ENCODE measurements at regions not wholly inside any gene's neighbourhood (a gene's known extent, or its start where the extent isn't known, plus 50 kb on each side); places are given as distances from the start of the nearest gene placed in this dataset.
"Not testable (repeated sequence)": the region's sequence is repeated elsewhere in the genome, so short reads cannot be mapped to it uniquely, and the experiment has no call there.

- no peak overlapping the region for H3K27ac ChIP-seq (ENCODE audit: low read length)
- no peaks in the 10 kb centered on the region for H3K9me2 ChIP-seq (replicated peaks; ENCODE audit: insufficient read depth, low read length)
- H3K4me3 ChIP-seq (ENCODE audit: low read length), result no peak overlapping the region
- no peaks in the 10 kb centered on the region for H3K36me3 ChIP-seq (replicated peaks; ENCODE audit: insufficient read depth, low read length)
- no peak for TF ChIP-seq EZH2 (optimal IDR thresholded peaks at IDR 0.05; ENCODE audit: low read depth, low read length)
- TF ChIP-seq EZH2phosphoT487 (IDR thresholded peaks at IDR 0.05; ENCODE audit: low read length), result no peak
- TF ChIP-seq, protein P1, sequence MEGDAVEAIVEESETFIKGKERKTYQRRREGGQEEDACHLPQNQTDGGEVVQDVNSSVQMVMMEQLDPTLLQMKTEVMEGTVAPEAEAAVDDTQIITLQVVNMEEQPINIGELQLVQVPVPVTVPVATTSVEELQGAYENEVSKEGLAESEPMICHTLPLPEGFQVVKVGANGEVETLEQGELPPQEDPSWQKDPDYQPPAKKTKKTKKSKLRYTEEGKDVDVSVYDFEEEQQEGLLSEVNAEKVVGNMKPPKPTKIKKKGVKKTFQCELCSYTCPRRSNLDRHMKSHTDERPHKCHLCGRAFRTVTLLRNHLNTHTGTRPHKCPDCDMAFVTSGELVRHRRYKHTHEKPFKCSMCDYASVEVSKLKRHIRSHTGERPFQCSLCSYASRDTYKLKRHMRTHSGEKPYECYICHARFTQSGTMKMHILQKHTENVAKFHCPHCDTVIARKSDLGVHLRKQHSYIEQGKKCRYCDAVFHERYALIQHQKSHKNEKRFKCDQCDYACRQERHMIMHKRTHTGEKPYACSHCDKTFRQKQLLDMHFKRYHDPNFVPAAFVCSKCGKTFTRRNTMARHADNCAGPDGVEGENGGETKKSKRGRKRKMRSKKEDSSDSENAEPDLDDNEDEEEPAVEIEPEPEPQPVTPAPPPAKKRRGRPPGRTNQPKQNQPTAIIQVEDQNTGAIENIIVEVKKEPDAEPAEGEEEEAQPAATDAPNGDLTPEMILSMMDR (IDR thresholded peaks at IDR 0.05; ENCODE audit: low read length), result no peak
- H3K9me3 ChIP-seq (replicated peaks; ENCODE audit: insufficient read depth, low read length), result no peaks in the 10 kb centered on the region
- no peaks in the 10 kb centered on the region for H4K20me1 ChIP-seq (ENCODE audit: insufficient read depth, low read length)
- H3K4me2 ChIP-seq (ENCODE audit: low read depth, low read length), result no peak overlapping the region
- no peak overlapping the region for H2AFZ ChIP-seq (ENCODE audit: low read length)
- no peak overlapping the region for H3K9ac ChIP-seq (ENCODE audit: low read length)
- H3K27me3 ChIP-seq (replicated peaks; ENCODE audit: insufficient read depth, low read length), result no peaks in the 10 kb centered on the region
- no peaks in the 10 kb centered on the region for H3F3A ChIP-seq (ENCODE audit: insufficient read depth, low read length)
- H3K4me1 ChIP-seq (ENCODE audit: low read length), result no peaks in the 10 kb centered on the region
- H3K79me2 ChIP-seq (ENCODE audit: low read length), result no peaks in the 10 kb centered on the region
- no peak for DNase-seq
These were observed 154.0 kb downstream of the REEP3 start for GRCh38 chr10:63675171-63675570.

- Histone ChIP-seq H3K9me2 (replicated peaks; ENCODE audit: insufficient read depth, low read length) (no peaks in the 10 kb centered on the region), H3K9me3 (replicated peaks; ENCODE audit: insufficient read depth, low read length) (no peaks in the 10 kb centered on the region)
These were observed 155.8 kb downstream of the REEP3 start for GRCh38 chr10:63677001-63677400.

DNA sequence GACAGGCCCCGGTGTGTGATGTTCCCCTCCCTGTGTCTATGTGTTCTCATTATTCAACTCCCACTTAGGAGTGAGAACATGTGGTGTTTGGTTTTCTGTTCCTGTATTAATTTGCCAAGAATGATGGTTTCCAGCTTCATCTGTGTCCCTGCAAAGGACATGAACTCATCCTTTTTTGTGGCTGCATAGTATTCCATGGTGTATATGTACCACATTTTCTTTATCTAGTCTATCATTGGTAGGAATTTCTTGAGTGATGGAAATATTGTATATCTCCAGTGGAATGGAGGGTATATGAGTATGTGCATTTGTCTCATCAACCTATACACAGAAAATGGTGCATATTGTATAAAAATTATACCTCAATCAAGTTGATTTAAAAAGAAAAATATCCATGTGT, 159.3 kb downstream of the REEP3 start:
- H3K27ac ChIP-seq (ENCODE audit: low read length); H3K9ac ChIP-seq (ENCODE audit: low read length); H4K20me1 ChIP-seq (ENCODE audit: insufficient read depth, low read length); DNase-seq; H3K4me2 ChIP-seq (ENCODE audit: low read depth, low read length); H3K79me2 ChIP-seq (ENCODE audit: low read length); H3K4me1 ChIP-seq (ENCODE audit: low read length); H3K9me3 ChIP-seq (replicated peaks; ENCODE audit: insufficient read depth, low read length); H3K4me3 ChIP-seq (ENCODE audit: low read length); H2AFZ ChIP-seq (ENCODE audit: low read length); H3F3A ChIP-seq (ENCODE audit: insufficient read depth, low read length); H3K36me3 ChIP-seq (replicated peaks; ENCODE audit: insufficient read depth, low read length); H3K9me2 ChIP-seq (replicated peaks; ENCODE audit: insufficient read depth, low read length); H3K27me3 ChIP-seq (replicated peaks; ENCODE audit: insufficient read depth, low read length): not testable (repeated sequence)

More at GRCh38 chr10:63677001-63677400, 155.8 kb downstream of the REEP3 start:
- no peaks in the 10 kb centered on the region for H3K4me1 ChIP-seq (ENCODE audit: low read length)
- H3K79me2 ChIP-seq (ENCODE audit: low read length), result no peaks in the 10 kb centered on the region
- DNase-seq, result no peak
- no peaks in the 10 kb centered on the region for H3K27me3 ChIP-seq (replicated peaks; ENCODE audit: insufficient read depth, low read length)
- no peak overlapping the region for H3K27ac ChIP-seq (ENCODE audit: low read length)
- no peak for TF ChIP-seq EZH2 (optimal IDR thresholded peaks at IDR 0.05; ENCODE audit: low read depth, low read length)
- TF ChIP-seq EZH2phosphoT487 (IDR thresholded peaks at IDR 0.05; ENCODE audit: low read length), result no peak
- TF ChIP-seq, protein P1 (IDR thresholded peaks at IDR 0.05; ENCODE audit: low read length), result no peak
- no peaks in the 10 kb centered on the region for H4K20me1 ChIP-seq (ENCODE audit: insufficient read depth, low read length)
- no peaks in the 10 kb centered on the region for H3K36me3 ChIP-seq (replicated peaks; ENCODE audit: insufficient read depth, low read length)
- H3K4me2 ChIP-seq (ENCODE audit: low read depth, low read length), result no peak overlapping the region
- no peak overlapping the region for H3K4me3 ChIP-seq (ENCODE audit: low read length)
- H3F3A ChIP-seq (ENCODE audit: insufficient read depth, low read length), result no peaks in the 10 kb centered on the region
- H2AFZ ChIP-seq (ENCODE audit: low read length), result no peak overlapping the region
- no peak overlapping the region for H3K9ac ChIP-seq (ENCODE audit: low read length)

- Histone ChIP-seq H3K4me3 (ENCODE audit: low read length) (no peak overlapping the region), H2AFZ (ENCODE audit: low read length) (no peak overlapping the region), H3F3A (ENCODE audit: insufficient read depth, low read length) (no peaks in the 10 kb centered on the region), H3K9ac (ENCODE audit: low read length) (no peak overlapping the region), H3K9me2 (replicated peaks; ENCODE audit: insufficient read depth, low read length) (no peaks in the 10 kb centered on the region), H3K4me2 (ENCODE audit: low read depth, low read length) (no peak overlapping the region), H3K36me3 (replicated peaks; ENCODE audit: insufficient read depth, low read length) (no peaks in the 10 kb centered on the region), H3K27ac (ENCODE audit: low read length) (no peak overlapping the region), H3K4me1 (ENCODE audit: low read length) (no peaks in the 10 kb centered on the region), H3K27me3 (replicated peaks; ENCODE audit: insufficient read depth, low read length) (no peaks in the 10 kb centered on the region), H3K9me3 (replicated peaks; ENCODE audit: insufficient read depth, low read length) (no peaks in the 10 kb centered on the region), H4K20me1 (ENCODE audit: insufficient read depth, low read length) (no peaks in the 10 kb centered on the region), H3K79me2 (ENCODE audit: low read length) (no peaks in the 10 kb centered on the region)
- TF ChIP-seq EZH2phosphoT487 (IDR thresholded peaks at IDR 0.05; ENCODE audit: low read length) (no peak), EZH2 (optimal IDR thresholded peaks at IDR 0.05; ENCODE audit: low read depth, low read length) (no peak)
- TF ChIP-seq, protein P1 (IDR thresholded peaks at IDR 0.05; ENCODE audit: low read length), result no peak
- no peak for DNase-seq
These were observed 160.9 kb downstream of the REEP3 start for GRCh38 chr10:63681993-63682697.

GRCh38 chr10:63682698-63683052, 161.5 kb downstream of the REEP3 start:
- not testable (repeated sequence) for H4K20me1 ChIP-seq (ENCODE audit: insufficient read depth, low read length); H2AFZ ChIP-seq (ENCODE audit: low read length); H3K9ac ChIP-seq (ENCODE audit: low read length); H3K9me2 ChIP-seq (replicated peaks; ENCODE audit: insufficient read depth, low read length); H3K4me3 ChIP-seq (ENCODE audit: low read length); H3K27ac ChIP-seq (ENCODE audit: low read length); H3K9me3 ChIP-seq (replicated peaks; ENCODE audit: insufficient read depth, low read length); H3K27me3 ChIP-seq (replicated peaks; ENCODE audit: insufficient read depth, low read length); H3K4me1 ChIP-seq (ENCODE audit: low read length); H3F3A ChIP-seq (ENCODE audit: insufficient read depth, low read length); H3K4me2 ChIP-seq (ENCODE audit: low read depth, low read length); H3K79me2 ChIP-seq (ENCODE audit: low read length); DNase-seq; H3K36me3 ChIP-seq (replicated peaks; ENCODE audit: insufficient read depth, low read length)

Measured in MM.1S (cell line).